Endothelial cell of umbilical vein (primary cell): ENCODE measurements at regions not wholly inside any gene's neighbourhood (a gene's known extent, or its start where the extent isn't known, plus 50 kb on each side); places are given as distances from the start of the nearest gene placed in this dataset.

ENCODE experiments used
- BruUV-seq: library from RNA; stranded (reverse); fragments of 400-500 nt; replicated peaks from 2 replicates; lab custom pipeline; 2021; lab: Mats Ljungman, UMichigan
- CTCF ChIA-PET: fragments of 300-600, 350-600 bp; sonication (Branson Sonifier 250); formaldehyde crosslinking; loops from one replicate; lab custom pipeline; 2021; ENCODE audit warnings: antibody characterized with exemption, inconsistent platforms; lab: Charles Lee
- POLR2A ChIA-PET: fragments of 300-600, 350-600 bp; sonication (Branson Sonifier 250); formaldehyde crosslinking; loops from one replicate; lab custom pipeline; 2021; ENCODE audit warnings: antibody characterized with exemption, inconsistent platforms; lab: Charles Lee
- DNase-seq: peaks from one replicate; pipeline ENCODE4 v3.0.0-alpha.2; 2011; ENCODE audit warnings: low read depth, low spot score
- FAIRE-seq: peaks from 2 replicates; lab custom pipeline; 2011; peaks lifted over from hg19 to GRCh38; lab: Jason Lieb, UNC
- H2AFZ ChIP-seq: 2 replicates; pipeline ENCODE4 v1.6.0; 2012; ENCODE audit warnings: low read depth, low read length, control low read depth, inconsistent platforms
- H3K27ac ChIP-seq: 2 replicates; pipeline ENCODE4 v1.5.1; 2011; ENCODE audit warnings: low read depth, mild to moderate bottlenecking, control low read depth, low read length, moderate library complexity; ENCODE audit not compliant: insufficient read depth
- H3K27me3 ChIP-seq, 2 experiments: 2 replicates each; pipeline versions ENCODE4 v1.6.0 to v1.6.1; 2011; ENCODE audit warnings: low read length in 2 of 2, mixed read lengths in 1 of 2; ENCODE audit not compliant: control insufficient read depth in 2 of 2, insufficient read depth in 2 of 2
- H3K36me3 ChIP-seq, 2 experiments: 2 replicates in 1 of 2; 3 replicates in 1 of 2; pipeline ENCODE4 v1.5.1; 2011; ENCODE audit warnings: low read length in 2 of 2, mild to moderate bottlenecking in 1 of 2, moderate library complexity in 1 of 2; ENCODE audit not compliant: control insufficient read depth in 2 of 2, insufficient read depth in 2 of 2; ENCODE audit errors: extremely low read depth in 1 of 2
- H3K4me1 ChIP-seq: 3 replicates; pipeline ENCODE4 v1.5.1; 2011; ENCODE audit warnings: mild to moderate bottlenecking, low read length; ENCODE audit not compliant: control insufficient read depth, insufficient read depth; ENCODE audit errors: extremely low read depth
- H3K4me2 ChIP-seq: 2 replicates; pipeline ENCODE4 v1.6.1; 2011; ENCODE audit warnings: low read length, control low read depth, mixed read lengths; ENCODE audit not compliant: insufficient read depth
- H3K4me3 ChIP-seq, 3 experiments: fragments of 200-600 bp in 1 of 3; sonication (generic), shearing (Covaris generic) in 1 of 3; replicated peaks in 1 of 3; 2 replicates each; pipeline ENCODE4 v1.5.1; 2011 to 2016; ENCODE audit warnings: control low read depth in 3 of 3, low read length in 3 of 3, mild to moderate bottlenecking in 2 of 3, inconsistent platforms in 1 of 3, low read depth in 1 of 3, moderate library complexity in 1 of 3; ENCODE audit not compliant: insufficient read depth in 1 of 3
- H3K79me2 ChIP-seq: 2 replicates; pipeline ENCODE4 v1.6.0; 2012; ENCODE audit warnings: low read length, inconsistent platforms; ENCODE audit not compliant: control insufficient read depth, insufficient read depth
- H3K9ac ChIP-seq: replicated peaks from 2 replicates; pipeline ENCODE3; 2011; ENCODE audit warnings: low read length, control low read depth; ENCODE audit not compliant: insufficient read depth; ENCODE audit errors: extremely low read depth
- H3K9me1 ChIP-seq: replicated peaks from 3 replicates; pipeline ENCODE4 v1.6.0; 2011; ENCODE audit warnings: mild to moderate bottlenecking, low read length; ENCODE audit not compliant: control insufficient read depth, insufficient read depth; ENCODE audit errors: extremely low read depth
- H3K9me3 ChIP-seq: replicated peaks from 2 replicates; pipeline ENCODE4 v1.5.1; 2012; ENCODE audit warnings: low read length, inconsistent platforms; ENCODE audit not compliant: control insufficient read depth, insufficient read depth
- H4K20me1 ChIP-seq: replicated peaks from 2 replicates; pipeline ENCODE3; 2011; ENCODE audit warnings: mild to moderate bottlenecking, low read length; ENCODE audit not compliant: control insufficient read depth, insufficient read depth; ENCODE audit errors: extremely low read depth
- EZH2 ChIP-seq: IDR thresholded peaks from 2 replicates; pipeline ENCODE4 v1.6.1; 2012; ENCODE audit warnings: borderline replicate concordance, low read depth, mild to moderate bottlenecking, moderate library complexity, low read length, inconsistent platforms; ENCODE audit not compliant: severe bottlenecking
- FOS ChIP-seq: IDR thresholded peaks from 2 replicates; pipeline ENCODE4 v1.6.1; 2011; ENCODE audit warnings: mild to moderate bottlenecking, low read length, moderate library complexity, borderline replicate concordance; ENCODE audit not compliant: insufficient read depth
- GATA2 ChIP-seq: IDR thresholded peaks from 2 replicates; pipeline ENCODE4 v1.7.0; 2011; ENCODE audit warnings: low read depth, mild to moderate bottlenecking, moderate library complexity, mixed read lengths, low read length; ENCODE audit not compliant: insufficient read length, insufficient read depth
- JUN ChIP-seq: IDR thresholded peaks from 2 replicates; pipeline ENCODE4 v1.6.1; 2011; ENCODE audit warnings: borderline replicate concordance, low read depth; ENCODE audit not compliant: insufficient read length, insufficient read depth
- MYC ChIP-seq: IDR thresholded peaks from one replicate; pipeline ENCODE4 v1.6.1; 2011; ENCODE audit warnings: mild to moderate bottlenecking, low read depth, low read length
- POLR2A ChIP-seq: IDR thresholded peaks from 2 replicates; pipeline ENCODE4 v1.6.1; 2012; ENCODE audit warnings: low read depth, mild to moderate bottlenecking, control low read depth, low read length
- POLR2AphosphoS5 ChIP-seq: IDR thresholded peaks from 2 replicates; pipeline ENCODE4 v1.6.1; 2012; ENCODE audit warnings: low read depth, mild to moderate bottlenecking, control low read depth, low read length, moderate library complexity; ENCODE audit not compliant: insufficient read depth
- dilution Hi-C: fragments of 300-500 bp; cut with MboI; formaldehyde crosslinking; loops from one replicate; pipeline ENCODE4 v1.15.0; 2019; ENCODE audit warnings: low sequenced_read_pairs; ENCODE audit not compliant: extremely low pct_ligation_motif_present
- intact Hi-C: fragments of 100-400 bp; cut with micrococcal nuclease; formaldehyde crosslinking; loops from one replicate; pipeline ENCODE4 v1.10.0; 2022
- TF ChIP-seq, protein P1 (sequence below): IDR thresholded peaks from 2 replicates; pipeline ENCODE4 v1.6.1; 2011; ENCODE audit not compliant: insufficient read depth, insufficient read length
- TF ChIP-seq, protein P2 (sequence below), 2 donors: IDR thresholded peaks; 1 replicate in 1 of 2; 2 replicates in 1 of 2; pipeline ENCODE4 v1.5.1; 2011; ENCODE audit warnings: low read length in 2 of 2, mild to moderate bottlenecking in 2 of 2, moderate library complexity in 2 of 2, control low read depth in 1 of 2, inconsistent platforms in 1 of 2, low read depth in 1 of 2; ENCODE audit not compliant: insufficient read depth in 1 of 2; ENCODE audit errors: extremely low read depth in 1 of 2

GRCh38 chr2:163401481-163401880 is 334.3 kb downstream of the FIGN start:
- TF ChIP-seq FOS (peak; percentile 29), POLR2AphosphoS5 (no peak)
- H3K4me3 ChIP-seq = no peak overlapping the region
- intact Hi-C loops = no loop called here
- H3K9ac ChIP-seq = no peak overlapping the region
- no TSS peak for BruUV-seq
- no peaks in the 10 kb centered on the region for H3K9me3 ChIP-seq
- CTCF ChIA-PET = no interaction called here
- no peak overlapping the region for H2AFZ ChIP-seq
- no peaks in the 10 kb centered on the region for H3K79me2 ChIP-seq
- no peak overlapping the region for H3K4me2 ChIP-seq
- H3K27ac ChIP-seq = no peak overlapping the region
- no peaks in the 10 kb centered on the region for H3K4me1 ChIP-seq
- FAIRE-seq (peak; percentile 26), DNase-seq (peak; percentile 35)
- dilution Hi-C loops = no loop called here
- H3K27me3 ChIP-seq = no peaks in the 10 kb centered on the region
- no peaks in the 10 kb centered on the region for H3K9me1 ChIP-seq
- no peaks in the 10 kb centered on the region for H4K20me1 ChIP-seq
- POLR2A ChIA-PET = no interaction called here
- H3K36me3 ChIP-seq = no peaks in the 10 kb centered on the region

- no peaks in the 10 kb centered on the region for H3K79me2 ChIP-seq
- H4K20me1 ChIP-seq = no peaks in the 10 kb centered on the region
- no peaks in the 10 kb centered on the region for H3K27me3 ChIP-seq
- DNase-seq (no peak), FAIRE-seq (no peak)
- no peak overlapping the region for H2AFZ ChIP-seq
- intact Hi-C loops = no loop called here
- H3K9me3 ChIP-seq = no peaks in the 10 kb centered on the region
- no peak overlapping the region for H3K27ac ChIP-seq
- POLR2A ChIA-PET = no interaction called here
- BruUV-seq = no TSS peak
- CTCF ChIA-PET = interaction anchor here (2.3 kb wide), 1 partner anchor 51 kb away, joined by 8 read pairs; no protein-coding TSS in a partner anchor
- H3K9ac ChIP-seq = no peak overlapping the region
- no peak overlapping the region for H3K4me3 ChIP-seq
- no peak overlapping the region for H3K4me2 ChIP-seq
- no peaks in the 10 kb centered on the region for H3K9me1 ChIP-seq
- no peaks in the 10 kb centered on the region for H3K4me1 ChIP-seq
- dilution Hi-C loops = no loop called here
- no peak for TF ChIP-seq POLR2A
- TF ChIP-seq MYC = no peak
- TF ChIP-seq EZH2 = no peak
- TF ChIP-seq, protein P1, sequence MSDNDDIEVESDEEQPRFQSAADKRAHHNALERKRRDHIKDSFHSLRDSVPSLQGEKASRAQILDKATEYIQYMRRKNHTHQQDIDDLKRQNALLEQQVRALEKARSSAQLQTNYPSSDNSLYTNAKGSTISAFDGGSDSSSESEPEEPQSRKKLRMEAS = no peak
- no peak for TF ChIP-seq JUN
- no peak for TF ChIP-seq FOS
- TF ChIP-seq, protein P2, sequence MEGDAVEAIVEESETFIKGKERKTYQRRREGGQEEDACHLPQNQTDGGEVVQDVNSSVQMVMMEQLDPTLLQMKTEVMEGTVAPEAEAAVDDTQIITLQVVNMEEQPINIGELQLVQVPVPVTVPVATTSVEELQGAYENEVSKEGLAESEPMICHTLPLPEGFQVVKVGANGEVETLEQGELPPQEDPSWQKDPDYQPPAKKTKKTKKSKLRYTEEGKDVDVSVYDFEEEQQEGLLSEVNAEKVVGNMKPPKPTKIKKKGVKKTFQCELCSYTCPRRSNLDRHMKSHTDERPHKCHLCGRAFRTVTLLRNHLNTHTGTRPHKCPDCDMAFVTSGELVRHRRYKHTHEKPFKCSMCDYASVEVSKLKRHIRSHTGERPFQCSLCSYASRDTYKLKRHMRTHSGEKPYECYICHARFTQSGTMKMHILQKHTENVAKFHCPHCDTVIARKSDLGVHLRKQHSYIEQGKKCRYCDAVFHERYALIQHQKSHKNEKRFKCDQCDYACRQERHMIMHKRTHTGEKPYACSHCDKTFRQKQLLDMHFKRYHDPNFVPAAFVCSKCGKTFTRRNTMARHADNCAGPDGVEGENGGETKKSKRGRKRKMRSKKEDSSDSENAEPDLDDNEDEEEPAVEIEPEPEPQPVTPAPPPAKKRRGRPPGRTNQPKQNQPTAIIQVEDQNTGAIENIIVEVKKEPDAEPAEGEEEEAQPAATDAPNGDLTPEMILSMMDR (IDR thresholded peaks at IDR 0.05; ENCODE audit: extremely low read depth in 1 of 2, insufficient read depth in 1 of 2, low read depth in 1 of 2, low read length in 2 of 2) = no peak
- no peak for TF ChIP-seq POLR2AphosphoS5
- no peak for TF ChIP-seq GATA2
- no peaks in the 10 kb centered on the region for H3K36me3 ChIP-seq
Observed at GRCh38 chr2:163397451-163397850, 338.4 kb downstream of the FIGN start.
